ENCODE measurements at regions not wholly inside any gene's neighbourhood (a gene's known extent, or its start where the extent isn't known, plus 50 kb on each side); places are given as distances from the start of the nearest gene placed in this dataset.

DNA sequence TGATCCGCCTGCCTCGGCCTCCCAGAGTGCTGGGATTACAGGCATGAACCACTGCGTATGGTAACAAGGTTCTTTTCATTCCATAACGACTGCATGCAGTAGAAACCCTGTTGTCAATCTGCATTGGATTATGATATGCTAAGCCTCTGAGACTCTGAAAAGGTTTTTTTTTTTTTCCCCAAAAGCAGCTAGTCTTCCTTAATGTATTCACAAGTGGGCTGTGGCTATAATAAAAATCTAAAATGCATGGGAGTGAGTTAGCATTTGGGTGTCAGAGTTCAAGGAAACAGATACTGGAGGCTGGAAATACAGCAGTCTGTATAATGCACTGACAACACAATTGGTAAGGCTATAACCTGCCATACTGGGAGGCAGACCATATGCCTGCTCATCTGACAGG is 218.1 kb downstream of the NSUN3 start:
- no peak for DNase-seq (ENCODE audit: extremely low spot score)
- TF ChIP-seq SP1 (IDR thresholded peaks at IDR 0.05) = no peak
- TF ChIP-seq ZNF384 (IDR thresholded peaks at IDR 0.05) = no peak
- TF ChIP-seq BHLHE40 (IDR thresholded peaks at IDR 0.05; ENCODE audit: borderline replicate concordance) = no peak
- TF ChIP-seq FOXA1 (IDR thresholded peaks at IDR 0.05) = no peak
- TF ChIP-seq ELF4 (IDR thresholded peaks at IDR 0.05) = no peak
- no peak for TF ChIP-seq FOXM1 (IDR thresholded peaks at IDR 0.05; ENCODE audit: borderline replicate concordance)
- no peak for TF ChIP-seq LEF1 (IDR thresholded peaks at IDR 0.05; ENCODE audit: borderline replicate concordance)
- no peak for TF ChIP-seq NFRKB (IDR thresholded peaks at IDR 0.05)
- TF ChIP-seq ARNT (IDR thresholded peaks at IDR 0.05) = no peak
- no peak for TF ChIP-seq CTBP1 (IDR thresholded peaks at IDR 0.05; ENCODE audit: borderline replicate concordance)
- no peak for TF ChIP-seq SUZ12 (IDR thresholded peaks at IDR 0.05)
- TF ChIP-seq TARDBP (IDR thresholded peaks at IDR 0.05) = no peak
- TF ChIP-seq HDGF (IDR thresholded peaks at IDR 0.05; ENCODE audit: borderline replicate concordance) = no peak
- no peak for TF ChIP-seq L3MBTL2 (conservative IDR thresholded peaks at IDR 0.05)
- TF ChIP-seq, protein P1, sequence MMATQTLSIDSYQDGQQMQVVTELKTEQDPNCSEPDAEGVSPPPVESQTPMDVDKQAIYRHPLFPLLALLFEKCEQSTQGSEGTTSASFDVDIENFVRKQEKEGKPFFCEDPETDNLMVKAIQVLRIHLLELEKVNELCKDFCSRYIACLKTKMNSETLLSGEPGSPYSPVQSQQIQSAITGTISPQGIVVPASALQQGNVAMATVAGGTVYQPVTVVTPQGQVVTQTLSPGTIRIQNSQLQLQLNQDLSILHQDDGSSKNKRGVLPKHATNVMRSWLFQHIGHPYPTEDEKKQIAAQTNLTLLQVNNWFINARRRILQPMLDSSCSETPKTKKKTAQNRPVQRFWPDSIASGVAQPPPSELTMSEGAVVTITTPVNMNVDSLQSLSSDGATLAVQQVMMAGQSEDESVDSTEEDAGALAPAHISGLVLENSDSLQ (IDR thresholded peaks at IDR 0.05) = no peak
- TF ChIP-seq FOXK2 (IDR thresholded peaks at IDR 0.05) = no peak
- CTCF ChIA-PET = no interaction called here
- POLR2A ChIA-PET = no interaction called here

DNA sequence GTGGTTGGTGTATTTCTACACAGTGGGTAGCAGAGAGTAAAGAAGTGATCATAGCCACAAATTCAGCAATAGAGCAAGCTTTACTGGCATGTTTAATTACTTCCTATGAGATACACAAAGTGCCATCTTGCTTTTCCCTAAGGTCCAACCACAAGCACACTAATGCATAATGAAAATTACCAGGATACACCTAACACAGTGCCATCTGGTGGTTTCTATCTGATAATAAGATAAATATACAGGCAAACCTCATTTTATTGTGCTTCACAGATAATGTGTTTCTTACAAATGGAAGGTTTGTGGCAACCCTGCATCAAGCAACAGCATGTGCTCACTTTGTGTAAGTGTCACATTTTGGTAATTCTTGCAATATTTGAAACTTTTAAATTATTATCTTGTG is 223.0 kb downstream of the NSUN3 start:
- ChIA-PET POLR2A (no interaction called here), CTCF (no interaction called here)

DNA sequence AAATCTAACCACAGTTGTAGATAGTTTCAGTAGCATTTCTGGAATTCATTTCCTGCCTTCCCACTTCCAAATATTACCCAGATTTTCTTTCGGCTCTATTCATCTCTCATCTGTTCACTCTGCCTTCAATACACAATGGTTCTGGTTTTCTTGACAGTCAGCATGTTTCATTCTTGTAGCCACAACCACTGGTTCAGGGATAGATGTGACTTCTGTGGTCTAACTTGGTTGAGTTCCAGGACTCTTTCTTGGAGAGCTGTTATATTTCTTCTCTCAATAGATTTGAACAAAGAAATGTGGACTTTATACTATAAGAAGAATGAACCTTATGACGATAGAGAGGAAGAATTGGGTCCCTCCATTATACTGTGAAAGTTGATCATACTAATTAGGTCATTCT is 228.8 kb downstream of the NSUN3 start:
- ChIA-PET CTCF (interaction anchor here (0.9 to 1.1 kb wide), 2 partner anchors 42 to 43 kb away, joined by 3 read pairs; no protein-coding TSS in a partner anchor), POLR2A (no interaction called here)
- TF ChIP-seq TARDBP (IDR thresholded peaks at IDR 0.05) (no peak), FOXM1 (IDR thresholded peaks at IDR 0.05; ENCODE audit: borderline replicate concordance) (no peak), FOXK2 (IDR thresholded peaks at IDR 0.05) (no peak)
- DNase-seq (ENCODE audit: extremely low spot score) = no peak

More for the DNA sequence above, 223.0 kb downstream of the NSUN3 start:
- no peak for TF ChIP-seq ELF4 (IDR thresholded peaks at IDR 0.05)
- TF ChIP-seq L3MBTL2 (conservative IDR thresholded peaks at IDR 0.05) = no peak
- no peak for TF ChIP-seq BHLHE40 (IDR thresholded peaks at IDR 0.05; ENCODE audit: borderline replicate concordance)
- DNase-seq (ENCODE audit: extremely low spot score) = no peak

DNA sequence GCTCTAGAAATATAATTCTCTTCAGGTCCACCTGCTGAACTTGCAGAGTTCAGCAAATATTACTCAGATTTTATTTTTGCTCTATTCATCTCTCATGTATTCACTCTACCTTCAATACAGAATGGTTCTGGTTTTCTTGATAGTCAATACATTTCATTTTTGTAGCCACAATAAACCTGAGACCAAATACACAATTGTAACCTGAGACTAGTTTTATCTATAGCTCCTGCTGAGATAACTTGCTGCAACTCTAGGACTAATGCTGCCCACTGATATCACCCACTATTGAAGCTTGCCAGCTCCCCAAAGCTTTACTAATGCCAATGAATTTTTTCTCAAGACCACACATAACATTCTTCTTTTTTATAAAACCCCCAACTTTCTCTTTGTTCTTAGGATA is 229.3 kb downstream of the NSUN3 start:
- CTCF ChIA-PET = interaction anchor here (0.9 kb wide), 1 partner anchor 43 kb away, joined by 3 read pairs; no protein-coding TSS in a partner anchor

DNA sequence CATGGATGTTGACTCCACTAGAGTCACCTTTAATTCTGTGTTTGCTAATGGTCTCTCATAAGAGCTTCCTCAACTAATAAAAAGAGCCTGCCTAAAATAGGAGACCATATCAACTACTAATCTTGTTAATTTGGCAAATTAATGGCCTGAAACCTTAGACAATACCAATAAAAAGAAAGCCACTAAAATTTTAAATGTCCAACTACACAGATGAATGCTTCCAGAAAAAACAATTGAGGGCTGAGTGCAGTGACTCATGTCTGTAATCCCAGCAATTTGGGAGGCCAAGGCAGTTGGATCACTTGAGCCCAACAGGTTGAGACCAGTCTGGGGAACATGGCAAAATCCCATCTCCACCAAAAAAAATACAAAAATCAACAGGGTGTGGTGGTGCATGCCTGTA is 230.9 kb downstream of the NSUN3 start:
- TF ChIP-seq CTBP1 (IDR thresholded peaks at IDR 0.05; ENCODE audit: borderline replicate concordance) (peak; percentile 18; the same call in 1 of the 2 replicates), ARNT (IDR thresholded peaks at IDR 0.05) (no peak), SUZ12 (IDR thresholded peaks at IDR 0.05) (no peak)
- ChIA-PET CTCF (no interaction called here), POLR2A (interaction anchor here (1.0 kb wide), 1 partner anchor 9 kb away, joined by 3 read pairs; no protein-coding TSS in a partner anchor)
- no peak for DNase-seq (ENCODE audit: extremely low spot score)

More for the DNA sequence above, 229.3 kb downstream of the NSUN3 start:
- POLR2A ChIA-PET = no interaction called here
- peak; percentile 21 for DNase-seq (ENCODE audit: extremely low spot score)
- TF ChIP-seq L3MBTL2 (conservative IDR thresholded peaks at IDR 0.05) (no peak), ELF4 (IDR thresholded peaks at IDR 0.05) (no peak), FOXM1 (IDR thresholded peaks at IDR 0.05; ENCODE audit: borderline replicate concordance) (no peak), SP1 (IDR thresholded peaks at IDR 0.05) (no peak), FOXA1 (IDR thresholded peaks at IDR 0.05) (no peak), LEF1 (IDR thresholded peaks at IDR 0.05; ENCODE audit: borderline replicate concordance) (no peak), BHLHE40 (IDR thresholded peaks at IDR 0.05; ENCODE audit: borderline replicate concordance) (no peak)
- TF ChIP-seq, protein P1 (IDR thresholded peaks at IDR 0.05) = no peak

DNA sequence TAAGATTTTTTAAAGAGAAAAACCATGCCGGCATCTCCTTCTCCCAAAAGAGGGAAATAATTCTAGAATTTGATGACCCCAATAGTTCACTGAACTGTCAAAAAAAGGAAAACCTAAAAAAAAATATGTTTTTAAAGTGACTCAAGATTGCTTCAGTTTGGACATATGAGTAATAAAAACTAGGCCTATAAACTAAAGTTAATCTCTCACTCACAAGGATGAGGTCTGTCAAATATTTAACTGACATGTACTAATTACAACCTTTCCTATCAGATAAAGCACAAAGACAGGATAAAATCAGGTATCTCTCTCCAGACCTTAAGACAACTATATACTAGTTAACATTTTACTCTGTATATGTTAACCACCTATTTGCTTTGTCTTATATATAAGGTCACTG is 231.9 kb downstream of the NSUN3 start:
- ChIA-PET CTCF (interaction anchor here (0.7 to 1.4 kb wide), 2 partner anchors 9 to 64 kb away, joined by 3 to 5 read pairs; no protein-coding TSS in a partner anchor), POLR2A (no interaction called here)
- TF ChIP-seq, protein P1 (IDR thresholded peaks at IDR 0.05) = no peak
- TF ChIP-seq LEF1 (IDR thresholded peaks at IDR 0.05; ENCODE audit: borderline replicate concordance) = no peak
- no peak for TF ChIP-seq SUZ12 (IDR thresholded peaks at IDR 0.05)
- no peak for TF ChIP-seq SP1 (IDR thresholded peaks at IDR 0.05)
- TF ChIP-seq CTBP1 (IDR thresholded peaks at IDR 0.05; ENCODE audit: borderline replicate concordance) = no peak
- no peak for TF ChIP-seq FOXM1 (IDR thresholded peaks at IDR 0.05; ENCODE audit: borderline replicate concordance)
- TF ChIP-seq L3MBTL2 (conservative IDR thresholded peaks at IDR 0.05) = no peak
- no peak for TF ChIP-seq FOXA1 (IDR thresholded peaks at IDR 0.05)
- TF ChIP-seq BHLHE40 (IDR thresholded peaks at IDR 0.05; ENCODE audit: borderline replicate concordance) = no peak
- no peak for TF ChIP-seq ELF4 (IDR thresholded peaks at IDR 0.05)
- TF ChIP-seq NFRKB (IDR thresholded peaks at IDR 0.05) = no peak
- no peak for TF ChIP-seq TARDBP (IDR thresholded peaks at IDR 0.05)
- no peak for TF ChIP-seq ZNF384 (IDR thresholded peaks at IDR 0.05)
- DNase-seq (ENCODE audit: extremely low spot score) = no peak

DNA sequence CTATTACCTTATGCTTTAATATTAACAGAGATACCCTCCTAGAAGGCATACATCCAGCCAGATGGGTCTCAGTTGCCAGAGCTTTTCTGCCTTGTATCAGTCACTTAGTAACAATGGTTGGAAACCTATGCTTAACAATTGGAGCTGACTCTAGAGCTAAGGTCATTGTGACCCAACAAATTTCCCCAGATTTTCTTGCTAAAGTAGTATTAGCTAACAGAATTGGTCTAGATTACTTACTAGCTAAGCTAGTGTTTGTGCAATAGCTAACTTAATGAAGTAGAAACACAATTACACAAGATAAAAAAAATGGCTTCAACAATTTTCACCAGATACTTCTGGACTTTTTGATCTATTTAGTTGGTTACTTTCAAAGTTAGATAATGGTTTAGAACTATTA is 236.9 kb downstream of the NSUN3 start:
- TF ChIP-seq ELF4 (IDR thresholded peaks at IDR 0.05) (no peak), L3MBTL2 (conservative IDR thresholded peaks at IDR 0.05) (no peak), TARDBP (IDR thresholded peaks at IDR 0.05) (no peak), ZNF384 (IDR thresholded peaks at IDR 0.05) (no peak), ARNT (IDR thresholded peaks at IDR 0.05) (no peak), HDGF (IDR thresholded peaks at IDR 0.05; ENCODE audit: borderline replicate concordance) (no peak), BHLHE40 (IDR thresholded peaks at IDR 0.05; ENCODE audit: borderline replicate concordance) (no peak), SUZ12 (IDR thresholded peaks at IDR 0.05) (no peak), FOXA1 (IDR thresholded peaks at IDR 0.05) (no peak), SP1 (IDR thresholded peaks at IDR 0.05) (no peak), FOXM1 (IDR thresholded peaks at IDR 0.05; ENCODE audit: borderline replicate concordance) (no peak), CTBP1 (IDR thresholded peaks at IDR 0.05; ENCODE audit: borderline replicate concordance) (no peak), FOXK2 (IDR thresholded peaks at IDR 0.05) (no peak), LEF1 (IDR thresholded peaks at IDR 0.05; ENCODE audit: borderline replicate concordance) (no peak), NFRKB (IDR thresholded peaks at IDR 0.05) (no peak)
- TF ChIP-seq, protein P1 (IDR thresholded peaks at IDR 0.05) = no peak
- POLR2A ChIA-PET = no interaction called here
- CTCF ChIA-PET = no interaction called here
- no peak for DNase-seq (ENCODE audit: extremely low spot score)
